Rectal smooth muscle tissue (tissue), 1 donor: ENCODE measurements at regions not wholly inside any gene's neighbourhood (a gene's known extent, or its start where the extent isn't known, plus 50 kb on each side); places are given as distances from the start of the nearest gene placed in this dataset.
A peak's percentile ranks its signal among the peaks of the same experiment; 100 is the strongest.
"Not testable (repeated sequence)": the region's sequence is repeated elsewhere in the genome, so short reads cannot be mapped to it uniquely, and the experiment has no call there.

Experiments used
- H3K27ac ChIP-seq: one replicate; pipeline ENCODE4 v1.7.0; 2013; ENCODE audit warnings: low read depth, low read length, inconsistent platforms
- H3K27me3 ChIP-seq: one replicate; pipeline ENCODE4 v1.7.0; 2013; ENCODE audit warnings: low read length; ENCODE audit not compliant: control insufficient read depth, insufficient read depth
- H3K36me3 ChIP-seq: one replicate; pipeline ENCODE4 v1.7.0; 2013; ENCODE audit warnings: low read length; ENCODE audit not compliant: control insufficient read depth, insufficient read depth
- H3K4me1 ChIP-seq: one replicate; pipeline ENCODE4 v1.7.0; 2013; ENCODE audit warnings: low read length; ENCODE audit not compliant: control insufficient read depth, insufficient read depth
- H3K4me3 ChIP-seq: one replicate; pipeline ENCODE4 v1.7.0; 2013; ENCODE audit warnings: low read length
- H3K9ac ChIP-seq: one replicate; pipeline ENCODE4 v1.7.0; 2013; ENCODE audit warnings: low read length

DNA sequence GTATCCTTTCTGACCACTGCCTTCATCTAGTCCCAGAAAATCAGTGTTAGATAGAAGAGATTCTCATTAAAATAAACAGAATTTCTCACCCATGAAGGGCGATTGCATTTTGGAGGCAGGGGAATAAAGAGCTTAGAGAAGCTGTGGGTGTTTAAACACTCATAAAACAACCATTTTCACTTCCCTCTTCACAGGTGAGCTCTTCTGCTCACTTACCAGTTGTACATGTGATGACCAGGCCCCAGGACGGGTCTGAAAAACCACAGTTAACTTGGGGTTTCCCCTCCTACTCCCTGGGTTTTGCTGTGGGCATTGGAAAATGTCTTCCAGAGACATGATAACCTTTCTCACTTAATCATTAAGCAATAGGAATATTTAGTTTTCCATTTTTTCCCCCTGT, 411.6 kb upstream of the DPP6 start:
- Histone ChIP-seq H3K36me3 (no peaks in the 10 kb centered on the region), H3K4me3 (no peak overlapping the region), H3K4me1 (no peaks in the 10 kb centered on the region), H3K27ac (no peak overlapping the region), H3K27me3 (no peaks in the 10 kb centered on the region), H3K9ac (no peak overlapping the region)

DNA sequence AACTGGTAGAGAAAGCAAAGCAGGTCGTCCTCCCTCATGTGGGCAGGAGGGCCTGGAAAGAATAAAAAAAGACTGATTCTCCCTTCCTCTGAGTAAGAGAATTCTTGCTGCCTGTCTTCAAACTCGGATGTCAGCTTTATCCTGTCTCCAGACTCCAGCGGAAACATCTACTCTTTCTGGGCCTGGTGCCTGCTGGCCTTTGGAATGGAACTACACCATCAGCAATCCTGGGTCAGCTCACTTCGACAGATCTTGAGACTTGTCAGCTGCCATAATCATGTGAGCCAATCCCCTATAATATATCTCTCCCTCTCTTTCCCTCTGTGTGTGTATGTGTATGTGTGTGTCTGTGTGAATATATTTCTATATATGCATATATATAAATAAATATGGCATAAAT, 411.0 kb upstream of the DPP6 start:
- no peak overlapping the region for H3K27ac ChIP-seq
- H3K9ac ChIP-seq, result no peak overlapping the region
- no peaks in the 10 kb centered on the region for H3K4me1 ChIP-seq

DNA sequence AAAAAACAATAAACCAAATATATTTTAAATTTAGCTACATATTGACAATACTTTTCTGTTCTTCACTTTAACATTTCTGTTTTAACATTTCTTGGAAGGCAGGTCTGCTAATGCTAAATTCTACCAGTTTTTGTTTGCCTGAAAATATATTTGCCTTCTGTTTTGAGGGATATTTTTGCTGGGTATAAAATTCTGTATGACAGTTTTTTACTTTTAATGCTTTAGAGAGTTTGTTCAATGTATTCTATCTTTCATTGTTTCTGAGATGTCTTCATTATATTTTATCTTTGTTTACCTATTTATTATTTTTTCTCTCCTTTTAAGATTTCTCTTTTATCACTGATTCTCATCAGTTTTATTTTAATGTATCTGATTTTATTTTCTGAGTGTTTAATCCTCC, 409.2 kb upstream of the DPP6 start:
- no peak overlapping the region for H3K4me3 ChIP-seq
- H3K9ac ChIP-seq, result no peak overlapping the region
- H3K27ac ChIP-seq, result no peak overlapping the region
- no peaks in the 10 kb centered on the region for H3K36me3 ChIP-seq
- H3K27me3 ChIP-seq, result no peaks in the 10 kb centered on the region
- H3K4me1 ChIP-seq, result no peaks in the 10 kb centered on the region

More for the DNA sequence above, 411.0 kb upstream of the DPP6 start:
- Histone ChIP-seq H3K4me3 (no peak overlapping the region), H3K27me3 (no peaks in the 10 kb centered on the region), H3K36me3 (no peaks in the 10 kb centered on the region)

DNA sequence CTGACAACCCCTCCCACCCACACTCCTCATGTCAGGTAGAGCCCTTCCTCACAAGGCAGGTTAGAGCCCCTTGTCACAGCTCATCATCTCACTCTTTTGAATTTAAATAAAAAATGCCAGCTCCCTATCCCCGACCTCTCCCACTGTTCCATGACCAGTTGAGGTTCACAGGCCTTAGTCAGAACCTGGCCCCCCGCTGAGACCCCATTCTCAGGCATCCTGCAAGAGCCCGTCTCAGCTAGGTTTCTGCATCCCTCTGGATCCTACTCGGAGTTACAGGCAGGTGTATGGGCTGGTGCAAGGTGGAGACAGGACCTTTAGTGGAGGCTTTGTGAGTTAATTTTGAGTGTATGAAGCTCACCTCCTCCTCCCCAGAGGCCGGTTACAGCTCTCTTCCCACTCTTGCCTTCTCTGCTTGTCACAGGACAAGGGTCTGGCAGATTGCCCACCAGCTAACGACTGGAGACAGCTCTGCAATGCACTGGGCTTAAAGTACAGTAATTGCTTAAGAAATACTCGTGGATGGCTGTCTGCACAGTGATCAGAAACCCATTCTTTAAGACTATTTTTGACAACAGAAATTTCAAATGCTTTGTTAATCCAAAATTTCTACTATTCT, 394.9 kb upstream of the DPP6 start:
- H3K36me3 ChIP-seq, result no peaks in the 10 kb centered on the region
- H3K4me1 ChIP-seq, result no peaks in the 10 kb centered on the region
- no peak overlapping the region for H3K27ac ChIP-seq
- no peak overlapping the region for H3K4me3 ChIP-seq
- no peak overlapping the region for H3K9ac ChIP-seq
- H3K27me3 ChIP-seq, result no peaks in the 10 kb centered on the region

DNA sequence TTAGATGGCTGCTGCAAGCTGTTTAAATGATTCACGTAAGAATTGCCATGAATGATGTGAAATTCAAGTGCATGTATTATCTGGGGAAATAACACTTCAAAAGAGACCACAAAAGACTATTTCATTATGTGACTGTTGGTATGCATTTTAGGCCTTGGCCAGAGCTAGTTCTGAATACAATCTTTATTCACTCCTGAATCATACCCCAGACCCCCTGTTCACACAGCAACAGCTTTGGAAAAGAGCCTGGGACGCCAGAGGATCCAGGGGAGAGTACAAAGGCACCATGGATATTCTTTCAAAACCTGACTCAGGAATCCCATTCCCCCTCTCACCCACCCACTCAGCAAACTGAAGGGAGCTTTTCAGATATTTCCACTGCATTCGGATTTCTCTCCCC, 377.1 kb upstream of the DPP6 start:
- Histone ChIP-seq H3K27me3 (no peaks in the 10 kb centered on the region), H3K36me3 (no peaks in the 10 kb centered on the region), H3K4me3 (no peak overlapping the region), H3K9ac (no peak overlapping the region), H3K27ac (no peak overlapping the region), H3K4me1 (no peaks in the 10 kb centered on the region)

DNA sequence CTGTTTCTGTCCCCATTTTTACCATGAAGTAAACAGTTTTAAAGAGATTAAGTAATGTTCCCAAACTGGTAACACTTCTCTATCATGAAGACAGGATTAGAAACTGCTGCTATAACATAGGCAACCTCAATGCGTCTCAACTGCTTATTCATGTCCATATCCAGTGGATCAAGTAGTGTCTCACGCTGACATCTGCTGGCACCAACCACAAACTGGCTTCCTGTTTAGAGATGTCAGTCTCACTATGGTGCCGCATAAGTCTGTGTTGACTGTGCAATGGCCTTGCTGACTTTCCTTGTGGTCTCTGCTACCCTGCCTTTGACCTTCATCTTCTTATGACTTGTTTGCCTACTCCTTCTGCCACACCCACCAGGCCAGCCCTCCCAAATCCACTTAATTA, 369.6 kb upstream of the DPP6 start:
- Histone ChIP-seq H3K27me3 (no peaks in the 10 kb centered on the region), H3K36me3 (no peaks in the 10 kb centered on the region), H3K4me3 (no peak overlapping the region), H3K27ac (no peak overlapping the region), H3K4me1 (no peaks in the 10 kb centered on the region), H3K9ac (no peak overlapping the region)

DNA sequence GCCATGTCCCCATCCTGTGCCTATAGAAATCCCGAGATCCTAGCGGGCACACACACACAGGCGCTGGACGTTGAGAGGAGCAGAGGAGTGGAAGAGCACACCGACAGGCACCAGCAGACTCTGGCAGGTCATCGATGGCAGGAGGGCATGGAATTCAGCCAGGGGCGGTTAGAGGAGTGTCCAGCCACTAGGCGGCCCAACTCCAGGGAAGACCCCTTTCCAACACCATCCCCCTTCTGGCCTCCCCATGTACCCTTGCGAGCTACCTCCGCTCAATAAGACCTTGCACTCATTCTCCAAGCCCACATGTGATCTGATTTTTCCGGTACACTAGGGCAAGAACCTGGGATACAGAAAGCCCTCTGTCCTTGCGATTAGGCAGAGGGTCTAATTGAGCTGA, 356.0 kb upstream of the DPP6 start:
- H3K4me1 ChIP-seq, result no peaks in the 10 kb centered on the region
- no peak overlapping the region for H3K4me3 ChIP-seq

DNA sequence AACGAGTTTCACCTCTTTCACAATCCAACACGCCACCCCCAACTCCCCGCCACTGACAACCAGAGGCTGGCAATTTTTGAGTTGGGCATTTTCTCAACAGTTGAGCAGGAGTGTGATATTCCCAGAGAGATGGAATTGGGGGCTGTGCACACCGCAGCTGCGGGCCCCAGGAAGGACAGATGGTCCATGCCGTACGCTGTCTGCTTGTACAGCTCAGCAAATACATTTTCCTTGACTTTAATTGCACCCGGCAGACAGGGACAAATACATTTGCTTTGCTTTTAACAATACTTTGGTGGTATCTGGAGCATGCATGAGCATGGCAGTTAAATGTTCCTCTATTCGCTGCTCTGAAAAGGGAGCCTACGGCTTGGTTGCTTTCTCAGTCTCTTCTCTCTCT, 354.2 kb upstream of the DPP6 start:
- no peak overlapping the region for H3K27ac ChIP-seq
- H3K9ac ChIP-seq, result no peak overlapping the region
- no peaks in the 10 kb centered on the region for H3K36me3 ChIP-seq
- H3K4me3 ChIP-seq, result no peak overlapping the region
- H3K27me3 ChIP-seq, result no peaks in the 10 kb centered on the region
- no peaks in the 10 kb centered on the region for H3K4me1 ChIP-seq

More for the DNA sequence above, 356.0 kb upstream of the DPP6 start:
- Histone ChIP-seq H3K36me3 (no peaks in the 10 kb centered on the region), H3K27ac (no peak overlapping the region), H3K9ac (no peak overlapping the region), H3K27me3 (no peaks in the 10 kb centered on the region)

DNA sequence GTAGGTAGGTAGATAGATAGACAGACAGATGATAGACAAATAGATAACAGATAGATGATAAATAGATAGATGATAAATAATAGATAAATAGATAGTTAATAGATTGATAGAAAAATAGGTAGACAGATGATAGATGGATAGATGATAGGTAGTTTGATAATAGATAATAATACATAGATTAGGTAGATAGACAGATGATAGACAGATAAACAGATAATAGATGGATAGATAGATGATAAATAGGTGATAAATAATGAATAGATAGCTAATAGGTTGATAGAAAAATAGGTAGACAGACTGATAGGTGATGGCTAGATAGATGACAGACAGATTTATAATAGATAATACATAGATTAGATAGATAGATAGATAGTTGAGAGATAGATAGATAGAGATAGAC, 350.5 kb upstream of the DPP6 start:
- H3K27me3 ChIP-seq, result no peaks in the 10 kb centered on the region
- no peaks in the 10 kb centered on the region for H3K4me1 ChIP-seq
- H3K27ac ChIP-seq, result no peak overlapping the region
- H3K4me3 ChIP-seq, result no peak overlapping the region
- H3K9ac ChIP-seq, result no peak overlapping the region
- no peaks in the 10 kb centered on the region for H3K36me3 ChIP-seq

DNA sequence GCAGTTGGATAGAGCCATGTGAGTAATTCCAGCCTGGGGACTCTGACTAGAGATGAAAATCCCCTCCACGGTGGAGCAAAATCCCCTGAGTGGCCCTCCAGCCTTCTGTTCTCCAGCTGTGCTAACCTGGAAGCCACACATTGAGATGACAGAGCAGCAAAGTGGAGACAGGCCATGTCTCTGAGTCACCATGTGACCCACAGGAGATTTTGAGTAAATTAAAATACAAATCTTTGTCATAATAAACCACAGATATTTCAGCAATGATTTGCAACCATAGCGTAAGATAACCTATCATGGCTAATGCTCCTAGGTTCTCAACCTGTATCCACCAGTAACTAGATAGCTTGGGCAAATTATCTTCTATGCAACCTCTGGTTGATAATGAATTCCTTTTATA, 328.3 kb upstream of the DPP6 start:
- not testable (repeated sequence) for H3K36me3 ChIP-seq, H3K4me1 ChIP-seq, H3K9ac ChIP-seq, H3K27me3 ChIP-seq, H3K27ac ChIP-seq, H3K4me3 ChIP-seq

DNA sequence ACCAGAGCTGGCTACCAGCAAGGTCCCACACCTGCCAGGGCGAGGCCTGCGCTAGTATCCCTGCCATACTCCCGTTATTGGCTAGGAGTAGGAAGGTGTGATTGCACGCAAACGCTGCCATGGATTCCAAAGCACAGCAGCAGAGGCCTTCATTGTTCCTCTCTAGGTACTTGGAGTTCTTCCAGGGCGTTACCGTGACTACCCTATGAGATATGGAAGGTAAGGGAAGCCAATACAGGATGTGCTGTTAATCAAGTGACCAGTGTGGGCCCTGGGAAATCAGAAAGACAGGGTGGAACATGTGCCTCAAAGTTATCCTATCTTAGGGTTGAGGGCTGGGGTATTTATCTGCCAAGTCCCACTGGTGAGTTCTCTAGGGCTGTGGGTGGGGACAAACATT, 320.7 kb upstream of the DPP6 start:
- not testable (repeated sequence) for H3K27me3 ChIP-seq, H3K4me3 ChIP-seq, H3K36me3 ChIP-seq, H3K27ac ChIP-seq, H3K9ac ChIP-seq, H3K4me1 ChIP-seq

DNA sequence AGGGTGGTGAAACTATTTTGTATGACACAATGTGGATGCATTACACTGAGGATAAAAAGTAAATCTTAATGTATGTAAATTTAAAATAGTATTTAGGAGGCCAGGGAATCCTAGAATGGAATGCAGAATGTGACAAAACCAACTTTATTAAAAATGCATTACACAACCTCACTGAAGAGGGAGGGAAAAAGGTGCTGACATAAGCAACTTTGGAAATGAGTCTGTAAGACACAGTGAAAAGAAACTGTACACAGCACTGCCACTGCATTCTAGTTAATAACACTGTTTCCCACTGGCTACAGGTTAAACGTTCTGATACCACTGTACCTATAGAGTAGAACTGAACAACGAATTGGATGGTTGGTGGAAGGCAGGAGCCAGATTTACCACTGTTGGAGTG, 308.8 kb upstream of the DPP6 start:
- not testable (repeated sequence) for H3K4me3 ChIP-seq, H3K9ac ChIP-seq, H3K27ac ChIP-seq, H3K4me1 ChIP-seq, H3K27me3 ChIP-seq, H3K36me3 ChIP-seq

DNA sequence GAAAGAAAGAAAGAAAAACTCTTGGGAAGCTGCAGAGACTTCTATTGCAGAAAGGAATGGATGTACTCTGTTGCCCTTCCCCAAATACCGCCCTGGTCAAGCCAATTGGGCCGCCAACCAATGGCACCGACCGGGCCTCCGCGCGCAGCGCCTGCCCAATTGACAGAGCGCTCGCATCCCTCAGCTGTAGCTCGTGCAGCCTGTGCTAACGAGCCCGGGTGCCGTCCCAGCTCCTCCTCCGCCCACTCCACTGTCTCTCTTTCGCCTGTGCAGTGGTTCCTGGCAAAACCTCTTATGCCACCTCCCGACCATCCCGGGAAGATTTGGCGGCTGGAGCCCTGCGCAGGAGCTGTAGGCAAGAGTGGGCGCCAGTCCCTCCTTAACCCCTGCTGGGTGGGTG, 304.2 kb upstream of the DPP6 start:
- not testable (repeated sequence) for H3K9ac ChIP-seq, H3K36me3 ChIP-seq, H3K4me1 ChIP-seq, H3K27me3 ChIP-seq, H3K4me3 ChIP-seq
- H3K27ac ChIP-seq, result peak overlapping the region; percentile 32
